ENCODE measurements at regions not wholly inside any gene's neighbourhood (a gene's known extent, or its start where the extent isn't known, plus 50 kb on each side); places are given as distances from the start of the nearest gene placed in this dataset.

GRCh38 chr11:70020336-70021214 is 57.5 kb upstream of the ANO1 start:
- CTCF ChIA-PET, result no interaction called here
- no peak for TF ChIP-seq L3MBTL2 (conservative IDR thresholded peaks at IDR 0.05)
- TF ChIP-seq CTBP1 (IDR thresholded peaks at IDR 0.05; ENCODE audit: borderline replicate concordance), result no peak
- TF ChIP-seq FOXK2 (IDR thresholded peaks at IDR 0.05), result no peak
- no peak for TF ChIP-seq FOXA1 (IDR thresholded peaks at IDR 0.05)
- TF ChIP-seq NFRKB (IDR thresholded peaks at IDR 0.05), result no peak
- TF ChIP-seq BHLHE40 (IDR thresholded peaks at IDR 0.05; ENCODE audit: borderline replicate concordance), result no peak
- no peak for TF ChIP-seq FOXM1 (IDR thresholded peaks at IDR 0.05; ENCODE audit: borderline replicate concordance)
- no peak for TF ChIP-seq HDGF (IDR thresholded peaks at IDR 0.05; ENCODE audit: borderline replicate concordance)
- POLR2A ChIA-PET, result no interaction called here
- DNase-seq (ENCODE audit: extremely low spot score), result no peak

DNA sequence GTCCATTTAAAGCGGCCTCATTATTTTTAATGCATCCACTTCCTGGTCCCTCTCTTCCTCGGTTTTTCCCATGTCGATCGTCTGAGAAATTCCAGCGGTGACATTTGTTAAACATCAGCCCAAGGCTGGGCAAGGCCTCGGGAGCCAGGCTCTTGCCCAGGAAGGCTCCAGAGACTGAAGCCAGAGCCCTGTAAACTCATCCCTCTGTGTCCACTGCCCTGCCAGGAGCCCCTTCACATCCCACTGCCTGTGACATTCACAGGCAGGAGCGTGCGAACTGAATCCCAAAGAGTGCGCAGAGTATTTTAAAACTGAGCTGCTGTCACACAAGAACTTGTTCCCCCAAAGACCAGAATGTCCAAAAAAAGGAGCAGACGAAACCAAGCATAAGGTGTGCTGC is 56.5 kb upstream of the ANO1 start:
- CTCF ChIA-PET, result no interaction called here
- POLR2A ChIA-PET, result no interaction called here
- no peak for TF ChIP-seq ZNF384 (IDR thresholded peaks at IDR 0.05)
- no peak for TF ChIP-seq HDGF (IDR thresholded peaks at IDR 0.05; ENCODE audit: borderline replicate concordance)
- no peak for DNase-seq (ENCODE audit: extremely low spot score)

GRCh38 chr11:70024036-70024772 is 53.9 kb upstream of the ANO1 start:
- ChIA-PET CTCF (no interaction called here), POLR2A (no interaction called here)
- DNase-seq (ENCODE audit: extremely low spot score), result no peak
- TF ChIP-seq SP1 (IDR thresholded peaks at IDR 0.05) (no peak), SUZ12 (IDR thresholded peaks at IDR 0.05) (no peak), LEF1 (IDR thresholded peaks at IDR 0.05; ENCODE audit: borderline replicate concordance) (no peak), FOXK2 (IDR thresholded peaks at IDR 0.05) (no peak), ARNT (IDR thresholded peaks at IDR 0.05) (no peak)

- TF ChIP-seq TARDBP (IDR thresholded peaks at IDR 0.05), result no peak
- TF ChIP-seq L3MBTL2 (conservative IDR thresholded peaks at IDR 0.05), result no peak
- no peak for TF ChIP-seq NFRKB (IDR thresholded peaks at IDR 0.05)
- TF ChIP-seq ZNF384 (IDR thresholded peaks at IDR 0.05), result no peak
- TF ChIP-seq HDGF (IDR thresholded peaks at IDR 0.05; ENCODE audit: borderline replicate concordance), result no peak
- no peak for TF ChIP-seq ARNT (IDR thresholded peaks at IDR 0.05)
- TF ChIP-seq PKNOX1 (IDR thresholded peaks at IDR 0.05), result no peak
- TF ChIP-seq FOXK2 (IDR thresholded peaks at IDR 0.05), result no peak
- no peak for TF ChIP-seq FOXM1 (IDR thresholded peaks at IDR 0.05; ENCODE audit: borderline replicate concordance)
- no peak for TF ChIP-seq FOXA1 (IDR thresholded peaks at IDR 0.05)
- TF ChIP-seq BHLHE40 (IDR thresholded peaks at IDR 0.05; ENCODE audit: borderline replicate concordance), result no peak
- no peak for TF ChIP-seq LEF1 (IDR thresholded peaks at IDR 0.05; ENCODE audit: borderline replicate concordance)
- no peak for TF ChIP-seq SUZ12 (IDR thresholded peaks at IDR 0.05)
- no peak for TF ChIP-seq CTBP1 (IDR thresholded peaks at IDR 0.05; ENCODE audit: borderline replicate concordance)
- POLR2A ChIA-PET, result no interaction called here
- DNase-seq (ENCODE audit: extremely low spot score), result no peak
- CTCF ChIA-PET, result no interaction called here
Measured at GRCh38 chr11:70024773-70025045, 53.4 kb upstream of the ANO1 start.

GRCh38 chr11:70025308-70025707 is 52.8 kb upstream of the ANO1 start:
- CTCF ChIA-PET, result no interaction called here
- no peak for DNase-seq (ENCODE audit: extremely low spot score)
- POLR2A ChIA-PET, result no interaction called here
- TF ChIP-seq CTBP1 (IDR thresholded peaks at IDR 0.05; ENCODE audit: borderline replicate concordance) (no peak), FOXK2 (IDR thresholded peaks at IDR 0.05) (no peak), HDGF (IDR thresholded peaks at IDR 0.05; ENCODE audit: borderline replicate concordance) (no peak), FOXM1 (IDR thresholded peaks at IDR 0.05; ENCODE audit: borderline replicate concordance) (no peak), ARNT (IDR thresholded peaks at IDR 0.05) (no peak), ZNF384 (IDR thresholded peaks at IDR 0.05) (no peak), SUZ12 (IDR thresholded peaks at IDR 0.05) (no peak), ELF4 (IDR thresholded peaks at IDR 0.05) (no peak), TARDBP (IDR thresholded peaks at IDR 0.05) (no peak)

DNA sequence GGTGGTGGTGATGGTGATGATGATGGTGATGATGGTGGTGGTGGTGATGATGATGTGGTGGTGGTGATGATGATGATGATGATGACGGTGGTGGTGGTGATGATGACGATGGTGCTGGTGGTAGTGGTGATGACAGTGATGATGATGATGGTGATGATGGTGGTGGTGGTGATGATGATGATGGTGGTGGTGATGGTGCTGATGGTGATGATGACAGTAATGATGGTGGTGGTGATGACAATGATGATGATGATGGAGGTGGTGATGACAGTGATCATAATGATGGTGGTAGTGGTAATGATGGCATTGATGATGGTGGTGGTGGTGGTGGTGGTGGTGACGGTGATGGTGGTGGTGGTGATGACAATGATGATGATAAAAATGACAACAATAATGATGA is 52.1 kb upstream of the ANO1 start:
- DNase-seq (ENCODE audit: extremely low spot score), result no peak
- ChIA-PET CTCF (no interaction called here), POLR2A (no interaction called here)
- TF ChIP-seq SP1 (IDR thresholded peaks at IDR 0.05) (no peak), PKNOX1 (IDR thresholded peaks at IDR 0.05) (no peak), NFRKB (IDR thresholded peaks at IDR 0.05) (no peak), SUZ12 (IDR thresholded peaks at IDR 0.05) (no peak), TARDBP (IDR thresholded peaks at IDR 0.05) (no peak), LEF1 (IDR thresholded peaks at IDR 0.05; ENCODE audit: borderline replicate concordance) (no peak)

DNA sequence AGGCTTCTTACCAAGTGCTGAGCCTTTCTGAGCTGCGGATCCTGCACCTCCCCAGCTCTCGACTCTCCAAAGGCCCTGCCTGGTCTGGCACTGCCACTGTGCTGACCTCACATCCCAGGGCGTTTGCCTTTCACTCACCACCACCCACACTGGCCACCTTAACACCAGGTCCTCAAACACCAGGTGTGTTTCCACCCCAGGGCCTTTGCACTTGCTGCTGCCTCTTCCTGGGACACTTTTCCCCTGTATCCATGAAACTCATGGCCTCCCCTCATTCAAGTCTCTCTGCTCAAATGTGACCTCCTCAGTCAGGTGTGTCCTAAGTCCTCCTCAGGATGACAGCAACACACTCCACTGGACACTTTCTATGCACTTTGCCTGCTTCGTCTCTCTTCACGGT is 51.4 kb upstream of the ANO1 start:
- TF ChIP-seq TARDBP (IDR thresholded peaks at IDR 0.05) (no peak), SUZ12 (IDR thresholded peaks at IDR 0.05) (no peak), BHLHE40 (IDR thresholded peaks at IDR 0.05; ENCODE audit: borderline replicate concordance) (no peak), HDGF (IDR thresholded peaks at IDR 0.05; ENCODE audit: borderline replicate concordance) (no peak), NFRKB (IDR thresholded peaks at IDR 0.05) (no peak), FOXK2 (IDR thresholded peaks at IDR 0.05) (no peak), FOXM1 (IDR thresholded peaks at IDR 0.05; ENCODE audit: borderline replicate concordance) (no peak), ZNF384 (IDR thresholded peaks at IDR 0.05) (no peak), ARNT (IDR thresholded peaks at IDR 0.05) (no peak), LEF1 (IDR thresholded peaks at IDR 0.05; ENCODE audit: borderline replicate concordance) (no peak)
- ChIA-PET CTCF (no interaction called here), POLR2A (no interaction called here)
- DNase-seq (ENCODE audit: extremely low spot score), result no peak
